ENCODE measurements at regions not wholly inside any gene's neighbourhood (a gene's known extent, or its start where the extent isn't known, plus 50 kb on each side); places are given as distances from the start of the nearest gene placed in this dataset.
"Not testable (repeated sequence)": the region's sequence is repeated elsewhere in the genome, so short reads cannot be mapped to it uniquely, and the experiment has no call there.

- Histone ChIP-seq H3K4me3 (no peak overlapping the region), H3K36me3 (no peaks in the 10 kb centered on the region), H3K27ac (no peak overlapping the region), H3K27me3 (peaks cover 0 to 26% (median 0%) of the 10 kb centered on the region in 3 donors), H3K4me1 (no peaks in the 10 kb centered on the region), H3K9me3 (no peaks in the 10 kb centered on the region)
- intact Hi-C loops (cut with DNase I) = no loop called here
- TF ChIP-seq POLR2AphosphoS5 (IDR thresholded peaks at IDR 0.05) (no peak), EP300 (IDR thresholded peaks at IDR 0.05) (no peak), CTCF (IDR thresholded peaks at IDR 0.05) (no peak), POLR2A (IDR thresholded peaks at IDR 0.05) (no peak)
- no peak for DNase-seq
- 80 to 83% methylated on average over 21 of the region's 21 CpGs for WGBS, 2 donors
Measured at GRCh38 chr12:131471946-131472732, 238.8 kb upstream of the SFSWAP start.

GRCh38 chr12:131473261-131473660 is 237.6 kb upstream of the SFSWAP start:
- Histone ChIP-seq H3K9me3 (no peaks in the 10 kb centered on the region), H3K4me1 (no peaks in the 10 kb centered on the region), H3K36me3 (no peaks in the 10 kb centered on the region), H3K27ac (no peak overlapping the region), H3K4me3 (no peak overlapping the region), H3K27me3 (peaks cover 0 to 19% (median 0%) of the 10 kb centered on the region in 3 donors)
- intact Hi-C loops (cut with DNase I) = no loop called here
- no peak for DNase-seq
- 90 to 91% methylated on average over 15 of the region's 15 CpGs for WGBS, 2 donors
- no peak for TF ChIP-seq EP300 (IDR thresholded peaks at IDR 0.05)
- no peak for TF ChIP-seq POLR2AphosphoS5 (IDR thresholded peaks at IDR 0.05)
- no peak for TF ChIP-seq CTCF (IDR thresholded peaks at IDR 0.05)
- TF ChIP-seq POLR2A (IDR thresholded peaks at IDR 0.05) = no peak

- TF ChIP-seq POLR2AphosphoS5 (IDR thresholded peaks at IDR 0.05) (no peak), CTCF (IDR thresholded peaks at IDR 0.05) (no peak), POLR2A (IDR thresholded peaks at IDR 0.05) (no peak), EP300 (IDR thresholded peaks at IDR 0.05) (no peak)
- no peak for DNase-seq
- Histone ChIP-seq H3K4me1 (no peaks in the 10 kb centered on the region), H3K27me3 (peaks cover 0 to 18% (median 0%) of the 10 kb centered on the region in 3 donors), H3K9me3 (no peaks in the 10 kb centered on the region), H3K36me3 (no peaks in the 10 kb centered on the region), H3K27ac (no peak overlapping the region), H3K4me3 (no peak overlapping the region)
- WGBS, 2 donors = 73 to 76% methylated on average over 31 of the region's 31 CpGs
- intact Hi-C loops (cut with DNase I) = no loop called here
Measured at GRCh38 chr12:131473741-131474709, 236.9 kb upstream of the SFSWAP start.

GRCh38 chr12:131475012-131475411 is 235.9 kb upstream of the SFSWAP start:
- WGBS, 2 donors = 14 to 35% methylated on average over 5 to 6 of the region's 19 CpGs
- H3K36me3 ChIP-seq; H3K4me3 ChIP-seq; DNase-seq; H3K4me1 ChIP-seq; intact Hi-C loops (cut with DNase I); H3K9me3 ChIP-seq; H3K27ac ChIP-seq: not testable (repeated sequence)
- H3K27me3 ChIP-seq = peaks cover 0 to 18% (median 0%) of the 10 kb centered on the region in 3 donors

GRCh38 chr12:131477613-131478012 is 233.3 kb upstream of the SFSWAP start:
- no peaks in the 10 kb centered on the region for H3K9me3 ChIP-seq
- no peak overlapping the region for H3K4me3 ChIP-seq
- WGBS, 2 donors = 93 to 95% methylated on average over 2 of the region's 2 CpGs
- H3K36me3 ChIP-seq = no peaks in the 10 kb centered on the region
- no peak for DNase-seq
- intact Hi-C loops (cut with DNase I) = no loop called here
- H3K27me3 ChIP-seq = peaks cover 0 to 10% (median 0%) of the 10 kb centered on the region in 3 donors
- TF ChIP-seq POLR2AphosphoS5 (IDR thresholded peaks at IDR 0.05) (no peak), CTCF (IDR thresholded peaks at IDR 0.05) (no peak), POLR2A (IDR thresholded peaks at IDR 0.05) (no peak), EP300 (IDR thresholded peaks at IDR 0.05) (no peak)
- no peak overlapping the region for H3K27ac ChIP-seq
- H3K4me1 ChIP-seq = no peaks in the 10 kb centered on the region
